ENCODE measurements at regions not wholly inside any gene's neighbourhood (a gene's known extent, or its start where the extent isn't known, plus 50 kb on each side); places are given as distances from the start of the nearest gene placed in this dataset.

DNA sequence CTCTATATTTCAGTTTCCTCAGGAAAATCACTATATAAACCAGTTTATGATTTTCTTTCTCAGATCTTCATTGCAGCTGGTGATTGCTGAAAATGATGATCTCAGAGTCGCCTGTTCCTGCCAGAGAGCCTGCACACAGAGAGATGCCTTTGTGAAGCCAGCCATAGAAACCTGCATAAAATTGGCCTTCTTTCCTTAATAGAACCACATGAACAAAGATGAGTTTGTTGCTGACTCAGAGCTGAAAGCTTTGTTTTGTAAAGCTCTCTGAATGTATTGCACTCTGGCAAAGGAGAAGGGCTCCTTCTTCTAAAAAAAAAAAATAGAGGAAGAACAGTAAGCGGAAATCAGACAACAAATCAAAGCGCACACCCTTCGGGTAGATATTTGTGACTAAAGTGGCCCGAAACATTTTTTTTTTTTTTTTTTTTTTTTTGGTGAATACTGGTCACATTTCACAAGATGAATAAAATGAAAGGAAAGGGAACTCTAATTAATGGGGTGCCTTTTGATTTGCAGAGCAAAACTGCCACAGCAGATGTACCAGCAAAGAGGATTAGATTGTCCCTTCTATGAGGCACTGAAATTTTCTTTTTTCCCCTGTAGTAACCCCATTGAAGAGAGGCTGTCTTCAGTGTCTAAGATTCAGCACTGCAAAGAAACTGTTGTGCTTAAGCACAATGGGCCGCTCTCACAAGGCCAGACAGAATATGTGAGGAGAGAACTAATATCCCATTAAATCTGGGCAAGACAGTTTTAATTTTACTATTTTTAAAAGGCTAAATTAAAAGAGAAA, 75.1 kb upstream of the PTPRZ1 start:
- DNase-seq (ENCODE audit: unreplicated experiment) = peak; percentile 35
- Mint-ChIP-seq H3K36me3 (ENCODE audit: insufficient read depth, unreplicated experiment) (no peaks in the 10 kb centered on the region), H3K27me3 (ENCODE audit: insufficient read depth, unreplicated experiment) (no peaks in the 10 kb centered on the region), H3K4me1 (ENCODE audit: insufficient read depth, unreplicated experiment) (peaks cover 55% of the 10 kb centered on the region), H3K9me3 (ENCODE audit: unreplicated experiment) (no peaks in the 10 kb centered on the region), H3K4me3 (ENCODE audit: unreplicated experiment) (peak overlapping the region; percentile 55), H3K27ac (ENCODE audit: low read depth, unreplicated experiment) (peak overlapping the region; percentile 87)
- BruUV-seq (replicated peaks) = no TSS peak
- intact Hi-C loops (cut with micrococcal nuclease) = loop anchor here (5.0 kb wide), 1 partner anchor 164 kb away; no protein-coding TSS in a partner anchor
- ChIA-PET POLR2A (interaction anchor here (0.6 to 1.4 kb wide), 9 partner anchors 15 to 163 kb away, joined by 3 to 5 read pairs (median 4); no protein-coding TSS in a partner anchor), CTCF (interaction anchor here (0.5 to 1.4 kb wide), 6 partner anchors 42 to 410 kb away, joined by 3 to 7 read pairs (median 3); no protein-coding TSS in a partner anchor)
- TF ChIP-seq, protein P1, sequence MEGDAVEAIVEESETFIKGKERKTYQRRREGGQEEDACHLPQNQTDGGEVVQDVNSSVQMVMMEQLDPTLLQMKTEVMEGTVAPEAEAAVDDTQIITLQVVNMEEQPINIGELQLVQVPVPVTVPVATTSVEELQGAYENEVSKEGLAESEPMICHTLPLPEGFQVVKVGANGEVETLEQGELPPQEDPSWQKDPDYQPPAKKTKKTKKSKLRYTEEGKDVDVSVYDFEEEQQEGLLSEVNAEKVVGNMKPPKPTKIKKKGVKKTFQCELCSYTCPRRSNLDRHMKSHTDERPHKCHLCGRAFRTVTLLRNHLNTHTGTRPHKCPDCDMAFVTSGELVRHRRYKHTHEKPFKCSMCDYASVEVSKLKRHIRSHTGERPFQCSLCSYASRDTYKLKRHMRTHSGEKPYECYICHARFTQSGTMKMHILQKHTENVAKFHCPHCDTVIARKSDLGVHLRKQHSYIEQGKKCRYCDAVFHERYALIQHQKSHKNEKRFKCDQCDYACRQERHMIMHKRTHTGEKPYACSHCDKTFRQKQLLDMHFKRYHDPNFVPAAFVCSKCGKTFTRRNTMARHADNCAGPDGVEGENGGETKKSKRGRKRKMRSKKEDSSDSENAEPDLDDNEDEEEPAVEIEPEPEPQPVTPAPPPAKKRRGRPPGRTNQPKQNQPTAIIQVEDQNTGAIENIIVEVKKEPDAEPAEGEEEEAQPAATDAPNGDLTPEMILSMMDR (IDR thresholded peaks at IDR 0.05; ENCODE audit: unreplicated experiment) = no peak

DNA sequence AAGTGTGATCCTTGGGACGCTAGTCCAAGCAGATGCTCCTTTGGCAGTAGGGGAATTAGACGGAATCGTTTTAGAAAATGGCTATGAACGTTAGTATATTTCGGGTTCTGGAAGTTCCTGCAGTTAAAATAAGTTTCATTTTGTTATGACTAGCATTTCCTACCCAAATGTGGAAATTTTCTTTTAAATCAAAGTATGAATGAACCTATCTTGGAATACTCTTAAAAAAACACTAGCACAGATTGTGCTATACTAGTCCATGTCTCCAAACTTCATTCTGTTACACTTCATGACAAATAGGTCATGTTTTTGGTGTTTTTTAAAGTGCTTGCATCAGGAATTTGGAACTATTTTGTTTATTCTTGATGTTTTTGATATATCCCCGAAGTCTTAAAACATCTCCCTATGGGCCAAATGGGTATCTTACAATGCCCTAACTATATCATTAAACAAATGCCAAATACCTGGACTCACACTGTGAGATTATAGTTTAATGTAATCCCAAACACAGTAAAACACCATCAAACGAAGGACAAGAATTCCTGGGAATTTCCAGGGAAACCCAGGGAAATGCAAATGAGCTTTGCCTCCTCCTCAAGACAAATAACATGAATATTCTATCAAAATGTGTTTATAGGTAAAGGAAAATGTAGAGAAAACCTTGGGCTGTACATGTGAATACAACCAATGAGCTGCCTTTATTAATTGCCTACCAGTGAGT, 75.9 kb upstream of the PTPRZ1 start:
- Mint-ChIP-seq H3K4me3 (ENCODE audit: unreplicated experiment) (no peak overlapping the region), H3K9me3 (ENCODE audit: unreplicated experiment) (no peaks in the 10 kb centered on the region), H3K4me1 (ENCODE audit: insufficient read depth, unreplicated experiment) (peaks cover 53% of the 10 kb centered on the region), H3K27me3 (ENCODE audit: insufficient read depth, unreplicated experiment) (no peaks in the 10 kb centered on the region), H3K36me3 (ENCODE audit: insufficient read depth, unreplicated experiment) (no peaks in the 10 kb centered on the region), H3K27ac (ENCODE audit: low read depth, unreplicated experiment) (peak overlapping the region; percentile 87)
- DNase-seq (ENCODE audit: unreplicated experiment) = no peak
- TF ChIP-seq, protein P1 (IDR thresholded peaks at IDR 0.05; ENCODE audit: unreplicated experiment) = no peak
- intact Hi-C loops (cut with micrococcal nuclease) = loop anchor here (5.0 kb wide), 1 partner anchor 165 kb away; no protein-coding TSS in a partner anchor
- BruUV-seq (replicated peaks) = no TSS peak
- ChIA-PET POLR2A (interaction anchor here (0.6 to 1.4 kb wide), 10 partner anchors 14 to 164 kb away, joined by 3 to 5 read pairs (median 4); partner anchors contain the start of gene PTPRZ1), CTCF (interaction anchor here (0.5 to 2.5 kb wide), 9 partner anchors 41 to 410 kb away, joined by 3 to 17 read pairs (median 3); no protein-coding TSS in a partner anchor)

DNA sequence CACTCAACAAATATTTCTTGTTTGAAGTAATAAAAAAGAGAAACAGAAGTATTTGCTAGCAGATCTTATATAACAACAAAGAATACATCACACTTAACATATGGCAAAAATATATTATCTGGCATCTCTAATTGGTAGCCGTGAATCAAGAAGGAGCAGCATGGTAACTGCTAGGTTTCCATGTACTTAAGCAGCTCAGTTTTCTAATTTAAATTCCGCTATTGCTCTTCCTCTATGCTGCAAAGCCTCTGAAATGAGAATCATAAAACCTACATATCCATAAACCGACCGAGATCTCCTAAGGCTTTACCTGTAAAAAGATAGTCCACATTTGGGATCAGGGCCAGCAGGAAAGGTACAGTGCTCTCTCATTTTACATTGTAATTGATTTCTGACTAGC, 76.6 kb upstream of the PTPRZ1 start:
- peak overlapping the region; percentile 87 for H3K27ac Mint-ChIP-seq (ENCODE audit: low read depth, unreplicated experiment)
- BruUV-seq (replicated peaks) = no TSS peak
- POLR2A ChIA-PET = interaction anchor here (1.0 to 1.4 kb wide), 2 partner anchors 77 to 163 kb away, joined by 3 to 5 read pairs; partner anchors contain the start of gene PTPRZ1
- H3K36me3 Mint-ChIP-seq (ENCODE audit: insufficient read depth, unreplicated experiment) = no peaks in the 10 kb centered on the region
- no peak for DNase-seq (ENCODE audit: unreplicated experiment)
- H3K27me3 Mint-ChIP-seq (ENCODE audit: insufficient read depth, unreplicated experiment) = no peaks in the 10 kb centered on the region
- intact Hi-C loops (cut with micrococcal nuclease) = loop anchor here (5.0 kb wide), 1 partner anchor 166 kb away; no protein-coding TSS in a partner anchor
- peaks cover 51% of the 10 kb centered on the region for H3K4me1 Mint-ChIP-seq (ENCODE audit: insufficient read depth, unreplicated experiment)
- H3K4me3 Mint-ChIP-seq (ENCODE audit: unreplicated experiment) = no peak overlapping the region
- CTCF ChIA-PET = interaction anchor here (1.0 to 2.5 kb wide), 5 partner anchors 54 to 273 kb away, joined by 3 to 17 read pairs (median 5); no protein-coding TSS in a partner anchor
- no peaks in the 10 kb centered on the region for H3K9me3 Mint-ChIP-seq (ENCODE audit: unreplicated experiment)
- TF ChIP-seq, protein P1 (IDR thresholded peaks at IDR 0.05; ENCODE audit: unreplicated experiment) = no peak
